IMR-90 (cell line): ENCODE measurements at regions not wholly inside any gene's neighbourhood (a gene's known extent, or its start where the extent isn't known, plus 50 kb on each side); places are given as distances from the start of the nearest gene placed in this dataset.

Experiments
- ATAC-seq: fragments of 200-7000 bp; cut with Tn5 transposase; 2 replicates; pipeline ENCODE4 v1.9.1; 2020; ENCODE audit warnings: low read depth, mild to moderate bottlenecking, moderate library complexity
- BruUV-seq: library from RNA; stranded (reverse); fragments of 400-500 nt; replicated peaks from 2 replicates; lab custom pipeline; 2021; lab: Mats Ljungman, UMichigan
- CTCF ChIA-PET: fragments of 300-600 bp; formaldehyde crosslinking; extraction: SDS; loops from one replicate; lab custom pipeline; 2021; ENCODE audit warnings: antibody characterized with exemption; lab: Yijun Ruan, JAX
- POLR2A ChIA-PET: fragments of 300-600 bp; sonication (Branson Sonifier 250); formaldehyde crosslinking; loops from one replicate; lab custom pipeline; 2022; ENCODE audit warnings: antibody characterized with exemption; ENCODE audit not compliant: unreplicated experiment; lab: Charles Lee
- DNase-seq: peaks from one replicate; pipeline ENCODE4 v3.0.0; 2013
- H2AFZ ChIP-seq: replicated peaks from 2 replicates; pipeline ENCODE3; 2013; ENCODE audit warnings: low read length, mild to moderate bottlenecking; ENCODE audit not compliant: poor library complexity
- H2AK5ac ChIP-seq: 2 replicates; pipeline ENCODE4 v1.6.1; 2013; ENCODE audit warnings: low read depth, low read length, inconsistent platforms
- H2AK9ac ChIP-seq: replicated peaks from 2 replicates; pipeline ENCODE3; 2013; ENCODE audit warnings: mild to moderate bottlenecking, low read depth, low read length, moderate library complexity; ENCODE audit not compliant: poor library complexity
- H2BK120ac ChIP-seq: 2 replicates; pipeline ENCODE4 v1.6.1; 2013; ENCODE audit warnings: low read depth, low read length, inconsistent platforms
- H2BK15ac ChIP-seq: 3 replicates; pipeline ENCODE4 v1.6.1; 2013; ENCODE audit warnings: low read depth, low read length, inconsistent platforms
- H2BK20ac ChIP-seq: 2 replicates; pipeline ENCODE4 v1.6.1; 2013; ENCODE audit warnings: low read depth, mild to moderate bottlenecking, inconsistent platforms, low read length, moderate library complexity
- H2BK5ac ChIP-seq: 2 replicates; pipeline ENCODE4 v1.6.1; 2013; ENCODE audit warnings: mild to moderate bottlenecking, low read depth, low read length, inconsistent platforms; ENCODE audit not compliant: poor library complexity, severe bottlenecking
- H3K14ac ChIP-seq: replicated peaks from 2 replicates; pipeline ENCODE4 v1.6.1; 2013; ENCODE audit warnings: low read depth, low read length, inconsistent platforms
- H3K18ac ChIP-seq: 2 replicates; pipeline ENCODE4 v1.6.1; 2013; ENCODE audit warnings: low read depth, low read length, control low read depth
- H3K23ac ChIP-seq: 2 replicates; pipeline ENCODE4 v1.6.1; 2013; ENCODE audit warnings: low read depth, low read length, inconsistent platforms
- H3K27ac ChIP-seq: 2 replicates; pipeline ENCODE4 v1.5.1; 2013; ENCODE audit warnings: mild to moderate bottlenecking, control low read depth, low read length; ENCODE audit not compliant: insufficient read depth
- H3K27me3 ChIP-seq: 2 replicates; pipeline ENCODE4 v1.6.1; 2013; ENCODE audit warnings: low read length; ENCODE audit not compliant: control insufficient read depth, insufficient read depth
- H3K36me3 ChIP-seq: 2 replicates; pipeline ENCODE4 v1.6.1; 2013; ENCODE audit warnings: low read length, mixed read lengths; ENCODE audit not compliant: control insufficient read depth, insufficient read depth
- H3K4ac ChIP-seq: 2 replicates; pipeline ENCODE4 v1.6.1; 2013; ENCODE audit warnings: low read depth, low read length, inconsistent platforms
- H3K4me1 ChIP-seq: 2 replicates; pipeline ENCODE4 v1.6.1; 2013; ENCODE audit warnings: low read length, mixed read lengths; ENCODE audit not compliant: control insufficient read depth, insufficient read depth
- H3K4me2 ChIP-seq: 2 replicates; pipeline ENCODE4 v1.6.1; 2013; ENCODE audit warnings: low read depth, mild to moderate bottlenecking, control low read depth, low read length, moderate library complexity
- H3K4me3 ChIP-seq: 2 replicates; pipeline ENCODE4 v1.5.1; 2013; ENCODE audit warnings: low read depth, mild to moderate bottlenecking, control low read depth, low read length, moderate library complexity; ENCODE audit not compliant: insufficient read depth
- H3K56ac ChIP-seq: 2 replicates; pipeline ENCODE4 v1.6.1; 2013; ENCODE audit warnings: low read length, inconsistent platforms; ENCODE audit not compliant: insufficient read depth; ENCODE audit errors: extremely low read depth
- H3K79me1 ChIP-seq, 2 experiments: 2 replicates each; pipeline ENCODE4 v1.6.1; 2013; ENCODE audit warnings: low read length in 2 of 2, inconsistent platforms in 1 of 2, low read depth in 1 of 2
- H3K9ac ChIP-seq: 2 replicates; pipeline ENCODE4 v1.6.1; 2013; ENCODE audit warnings: low read depth, low read length, control low read depth
- H3K9me1 ChIP-seq: 2 replicates; pipeline ENCODE4 v1.6.1; 2013; ENCODE audit warnings: low read length, inconsistent platforms; ENCODE audit not compliant: insufficient read depth
- H3K9me3 ChIP-seq: 2 replicates; pipeline ENCODE4 v1.6.1; 2013; ENCODE audit warnings: low read length; ENCODE audit not compliant: control insufficient read depth, insufficient read depth
- H4K20me1 ChIP-seq: 2 replicates; pipeline ENCODE4 v1.6.1; 2013; ENCODE audit warnings: low read length, inconsistent platforms; ENCODE audit not compliant: insufficient read depth
- H4K5ac ChIP-seq: 2 replicates; pipeline ENCODE4 v1.6.1; 2013; ENCODE audit warnings: mild to moderate bottlenecking, low read depth, low read length, control low read depth
- H4K8ac ChIP-seq, 2 experiments: 2 replicates each; pipeline ENCODE4 v1.6.1; 2013; ENCODE audit warnings: low read depth in 2 of 2, low read length in 2 of 2, control low read depth in 1 of 2, inconsistent platforms in 1 of 2
- H4K91ac ChIP-seq: 2 replicates; pipeline ENCODE4 v1.6.1; 2013; ENCODE audit warnings: low read depth, low read length, inconsistent platforms; ENCODE audit not compliant: insufficient read depth
- CEBPB ChIP-seq: IDR thresholded peaks from 2 replicates; pipeline ENCODE4 v1.6.1; 2012; ENCODE audit warnings: low read depth, low read length, improper control_type of control experiment
- CTCF ChIP-seq: conservative IDR thresholded peaks from 2 replicates; pipeline ENCODE4 v1.5.1; 2012; ENCODE audit warnings: mild to moderate bottlenecking, low read depth, low read length, improper control_type of control experiment
- FOS ChIP-seq: fragments of 150-350 bp; IDR thresholded peaks from 2 replicates; pipeline ENCODE4 v1.6.1; 2016; ENCODE audit warnings: low read depth, low read length
- MXI1 ChIP-seq: IDR thresholded peaks from 2 replicates; pipeline ENCODE4 v1.6.1; 2012; ENCODE audit warnings: low read depth, mild to moderate bottlenecking, low read length, moderate library complexity, borderline replicate concordance
- NFE2L2 ChIP-seq: fragments of 150-350 bp; IDR thresholded peaks from 2 replicates; pipeline ENCODE4 v1.6.1; 2016; ENCODE audit warnings: low read depth, mild to moderate bottlenecking, low read length
- POLR2A ChIP-seq: IDR thresholded peaks from 2 replicates; pipeline ENCODE4 v1.6.1; 2012; ENCODE audit warnings: mild to moderate bottlenecking, low read depth, low read length
- RAD21 ChIP-seq: IDR thresholded peaks from 2 replicates; pipeline ENCODE4 v1.6.1; 2012; ENCODE audit warnings: low read length, improper control_type of control experiment
- WGBS, 2 experiments: methylation state at CpG; one replicate each; pipeline versions ENCODE4 v1.1.5 to v1.1.7; 2013; ENCODE audit warnings: missing lambda C conversion rate in 2 of 2; ENCODE audit not compliant: insufficient read length in 1 of 2; ENCODE audit errors: extremely low coverage in 2 of 2; 5-methylcytosine and 5-hydroxymethylcytosine counted together
- dilution Hi-C: fragments of 300-500 bp; cut with HindIII; formaldehyde crosslinking; loops from one replicate; pipeline ENCODE4 v1.14.3; 2018; ENCODE audit warnings: low sequenced_read_pairs; ENCODE audit not compliant: unreplicated experiment
- in situ Hi-C: fragments of 300-500 bp; cut with MboI; formaldehyde crosslinking; loops from 3 replicates; pipeline ENCODE4 v1.14.3; 2019; ENCODE audit warnings: low sequenced_read_pairs, inconsistent platforms, mixed read lengths
- intact Hi-C: fragments of 100-400 bp; cut with micrococcal nuclease; formaldehyde crosslinking; loops from 2 replicates; pipeline ENCODE4 v1.10.0; 2022
- TF ChIP-seq, protein P1 (sequence below): fragments of 150-350 bp; IDR thresholded peaks from 2 replicates; pipeline ENCODE4 v1.6.1; 2017; ENCODE audit warnings: mild to moderate bottlenecking, antibody characterized with exemption, low read length, low read depth

- no CpG with 5 or more reads among the region's 3 CpGs for WGBS, 2 experiments
- no peaks in the 10 kb centered on the region for H3K4me1 ChIP-seq
- ChIA-PET CTCF (no interaction called here), POLR2A (no interaction called here)
- H3K23ac ChIP-seq: no peak overlapping the region
- H2BK20ac ChIP-seq: no peak overlapping the region
- dilution Hi-C loops (no loop called here), in situ Hi-C loops (no loop called here), intact Hi-C loops (no loop called here)
- H3K14ac ChIP-seq: no peak overlapping the region
- BruUV-seq: no TSS peak
- H4K5ac ChIP-seq: no peak overlapping the region
- H3K36me3 ChIP-seq: no peaks in the 10 kb centered on the region
- no peak overlapping the region for H3K4ac ChIP-seq
- H2AK5ac ChIP-seq: no peak overlapping the region
- no peak overlapping the region for H3K56ac ChIP-seq
- no peaks in the 10 kb centered on the region for H3K79me1 ChIP-seq
- H3K4me2 ChIP-seq: no peak overlapping the region
- H2BK15ac ChIP-seq: no peak overlapping the region
- no peak for DNase-seq
- no peaks in the 10 kb centered on the region for H3K27me3 ChIP-seq
- no peak overlapping the region for H4K91ac ChIP-seq
- H3K27ac ChIP-seq: no peak overlapping the region
- no peak overlapping the region for H3K9ac ChIP-seq
- H3K4me3 ChIP-seq: no peak overlapping the region
- no peaks in the 10 kb centered on the region for H4K20me1 ChIP-seq
- H2BK120ac ChIP-seq: no peak overlapping the region
- no peak for ATAC-seq
- H4K8ac ChIP-seq: no peak overlapping the region
- no peak overlapping the region for H3K18ac ChIP-seq
- no peak overlapping the region for H2AFZ ChIP-seq
- no peaks in the 10 kb centered on the region for H3K9me3 ChIP-seq
- H3K9me1 ChIP-seq: no peaks in the 10 kb centered on the region
- no peak overlapping the region for H2AK9ac ChIP-seq
- no peak overlapping the region for H2BK5ac ChIP-seq
- TF ChIP-seq, protein P1, sequence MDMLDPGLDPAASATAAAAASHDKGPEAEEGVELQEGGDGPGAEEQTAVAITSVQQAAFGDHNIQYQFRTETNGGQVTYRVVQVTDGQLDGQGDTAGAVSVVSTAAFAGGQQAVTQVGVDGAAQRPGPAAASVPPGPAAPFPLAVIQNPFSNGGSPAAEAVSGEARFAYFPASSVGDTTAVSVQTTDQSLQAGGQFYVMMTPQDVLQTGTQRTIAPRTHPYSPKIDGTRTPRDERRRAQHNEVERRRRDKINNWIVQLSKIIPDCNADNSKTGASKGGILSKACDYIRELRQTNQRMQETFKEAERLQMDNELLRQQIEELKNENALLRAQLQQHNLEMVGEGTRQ: no peak
- TF ChIP-seq RAD21 (no peak), CEBPB (no peak), FOS (no peak), CTCF (no peak), MXI1 (no peak), NFE2L2 (no peak), POLR2A (no peak)
Measured at GRCh38 chrX:117538178-117539089, 578.2 kb downstream of the KLHL13 start.
